ENCODE measurements at regions not wholly inside any gene's neighbourhood (a gene's known extent, or its start where the extent isn't known, plus 50 kb on each side); places are given as distances from the start of the nearest gene placed in this dataset.

- H3K9me3 ChIP-seq: peaks cover 10% of the 10 kb centered on the region
- intact Hi-C loops (cut with DNase I, micrococcal nuclease): no loop called here
- H3K36me3 ChIP-seq (ENCODE audit: low read depth): no peaks in the 10 kb centered on the region
- ATAC-seq (no peak), DNase-seq (no peak)
- TF ChIP-seq CTCF (IDR thresholded peaks at IDR 0.05): no peak
- H3K4me3 ChIP-seq: no peak overlapping the region
- H3K4me1 ChIP-seq (ENCODE audit: low read depth): no peaks in the 10 kb centered on the region
Observed at GRCh38 chr13:64457976-64458375, 2772.2 kb downstream of the PCDH9 start.

GRCh38 chr13:64455124-64455523 lies 2775.0 kb downstream of the PCDH9 start:
- no peak overlapping the region for H3K4me3 ChIP-seq
- H3K36me3 ChIP-seq (ENCODE audit: low read depth): no peaks in the 10 kb centered on the region
- DNase-seq (no peak), ATAC-seq (no peak)
- peaks cover 11% of the 10 kb centered on the region for H3K9me3 ChIP-seq
- intact Hi-C loops (cut with DNase I, micrococcal nuclease): no loop called here
- no peaks in the 10 kb centered on the region for H3K4me1 ChIP-seq (ENCODE audit: low read depth)
- no peak for TF ChIP-seq CTCF (IDR thresholded peaks at IDR 0.05)

GRCh38 chr13:64453831-64454230 lies 2776.3 kb downstream of the PCDH9 start:
- ATAC-seq: no peak
- Histone ChIP-seq H3K4me3 (no peak overlapping the region), H3K9me3 (peaks cover 8% of the 10 kb centered on the region), H3K4me1 (ENCODE audit: low read depth) (no peaks in the 10 kb centered on the region), H3K36me3 (ENCODE audit: low read depth) (no peaks in the 10 kb centered on the region)
- intact Hi-C loops (cut with DNase I, micrococcal nuclease): no loop called here
- no peak for DNase-seq
- no peak for TF ChIP-seq CTCF (IDR thresholded peaks at IDR 0.05)

- intact Hi-C loops (cut with DNase I, micrococcal nuclease): no loop called here
- Histone ChIP-seq H3K9me3 (peaks cover 40% of the 10 kb centered on the region), H3K36me3 (ENCODE audit: low read depth) (no peaks in the 10 kb centered on the region), H3K4me1 (ENCODE audit: low read depth) (no peaks in the 10 kb centered on the region), H3K4me3 (no peak overlapping the region)
- ATAC-seq (no peak), DNase-seq (no peak)
- no peak for TF ChIP-seq CTCF (IDR thresholded peaks at IDR 0.05)
Observed at GRCh38 chr13:64446372-64446771, 2783.8 kb downstream of the PCDH9 start.

GRCh38 chr13:64441740-64442139 lies 2788.4 kb downstream of the PCDH9 start:
- intact Hi-C loops (cut with DNase I, micrococcal nuclease): no loop called here
- no peak for TF ChIP-seq CTCF (IDR thresholded peaks at IDR 0.05)
- Histone ChIP-seq H3K4me1 (ENCODE audit: low read depth) (no peaks in the 10 kb centered on the region), H3K9me3 (peaks cover 34% of the 10 kb centered on the region), H3K4me3 (no peak overlapping the region), H3K36me3 (ENCODE audit: low read depth) (no peaks in the 10 kb centered on the region)
- ATAC-seq (no peak), DNase-seq (no peak)

GRCh38 chr13:64438084-64438483 lies 2792.1 kb downstream of the PCDH9 start:
- H3K4me1 ChIP-seq (ENCODE audit: low read depth): no peaks in the 10 kb centered on the region
- no peak for DNase-seq
- H3K36me3 ChIP-seq (ENCODE audit: low read depth): no peaks in the 10 kb centered on the region
- TF ChIP-seq CTCF (IDR thresholded peaks at IDR 0.05): no peak
- intact Hi-C loops (cut with DNase I, micrococcal nuclease): no loop called here
- H3K9me3 ChIP-seq: peaks cover 11% of the 10 kb centered on the region
- no peak for ATAC-seq
- no peak overlapping the region for H3K4me3 ChIP-seq

Data from mucosa of descending colon (tissue), 3 donors.